Neuronal stem cell (in vitro differentiated cells): ENCODE measurements at regions not wholly inside any gene's neighbourhood (a gene's known extent, or its start where the extent isn't known, plus 50 kb on each side); places are given as distances from the start of the nearest gene placed in this dataset.

Experiments used
- DNase-seq: peaks from one replicate; pipeline ENCODE4 v3.0.0-alpha.2; 2013; ENCODE audit warnings: low spot score
- H2AFZ ChIP-seq: one replicate; pipeline ENCODE4 v1.6.1; 2013; ENCODE audit warnings: mild to moderate bottlenecking, low read length, inconsistent platforms
- H2AK5ac ChIP-seq: 2 replicates; pipeline ENCODE4 v1.6.1; 2013; ENCODE audit warnings: low read depth, mild to moderate bottlenecking, inconsistent platforms, low read length, moderate library complexity, mixed read lengths
- H2BK120ac ChIP-seq: 2 replicates; pipeline ENCODE4 v1.6.1; 2013; ENCODE audit warnings: low read depth, mild to moderate bottlenecking, inconsistent platforms, low read length, moderate library complexity, mixed read lengths
- H2BK12ac ChIP-seq: one replicate; pipeline ENCODE4 v1.6.1; 2013; ENCODE audit warnings: low read length, inconsistent platforms
- H2BK15ac ChIP-seq: 2 replicates; pipeline ENCODE4 v1.6.1; 2013; ENCODE audit warnings: mild to moderate bottlenecking, low read length, inconsistent platforms, mixed read lengths
- H2BK5ac ChIP-seq: one replicate; pipeline ENCODE4 v1.6.1; 2013; ENCODE audit warnings: inconsistent platforms, mild to moderate bottlenecking, low read length, moderate library complexity
- H3K14ac ChIP-seq: one replicate; pipeline ENCODE4 v1.6.1; 2013; ENCODE audit warnings: low read length, inconsistent platforms
- H3K18ac ChIP-seq: 2 replicates; pipeline ENCODE4 v1.6.1; 2013; ENCODE audit warnings: low read length, inconsistent platforms
- H3K23ac ChIP-seq: 2 replicates; pipeline ENCODE4 v1.6.1; 2013; ENCODE audit warnings: low read depth, mild to moderate bottlenecking, mixed read lengths, low read length, inconsistent platforms; ENCODE audit not compliant: poor library complexity
- H3K27ac ChIP-seq: replicated peaks from 3 replicates; pipeline ENCODE4 v1.5.1; 2013; ENCODE audit warnings: low read length, inconsistent platforms
- H3K27me3 ChIP-seq, 3 experiments: 2 replicates each; pipeline ENCODE4 v1.6.1; 2013; ENCODE audit warnings: low read length in 3 of 3, mild to moderate bottlenecking in 2 of 3, inconsistent platforms in 1 of 3, low read depth in 1 of 3, mixed read lengths in 1 of 3, moderate library complexity in 1 of 3; ENCODE audit not compliant: control insufficient read depth in 3 of 3, insufficient read depth in 3 of 3
- H3K36me3 ChIP-seq, 2 donors: replicated peaks in 1 of 2; 2 replicates each; pipeline ENCODE4 v1.6.1; 2013; ENCODE audit warnings: low read length in 2 of 2; ENCODE audit not compliant: control insufficient read depth in 2 of 2, insufficient read depth in 2 of 2
- H3K4ac ChIP-seq: 2 replicates; pipeline ENCODE4 v1.6.1; 2013; ENCODE audit warnings: inconsistent platforms, mild to moderate bottlenecking, low read length, moderate library complexity
- H3K4me1 ChIP-seq, 2 donors: 1 replicate in 1 of 2; 2 replicates in 1 of 2; pipeline ENCODE4 v1.6.1; 2013; ENCODE audit warnings: low read length in 2 of 2, low read depth in 1 of 2; ENCODE audit not compliant: control insufficient read depth in 2 of 2, insufficient read depth in 1 of 2
- H3K4me2 ChIP-seq: one replicate; pipeline ENCODE4 v1.6.1; 2013; ENCODE audit warnings: mild to moderate bottlenecking, low read length, inconsistent platforms; ENCODE audit not compliant: insufficient read depth, poor library complexity, severe bottlenecking
- H3K4me3 ChIP-seq, 2 donors: 2 replicates each; pipeline ENCODE4 v1.5.1; 2013; ENCODE audit warnings: low read length in 2 of 2, mild to moderate bottlenecking in 2 of 2, inconsistent platforms in 1 of 2, moderate library complexity in 1 of 2
- H3K79me1 ChIP-seq: one replicate; pipeline ENCODE4 v1.6.1; 2013; ENCODE audit warnings: low read depth, mild to moderate bottlenecking, inconsistent platforms, low read length, moderate library complexity
- H3K9ac ChIP-seq: one replicate; pipeline ENCODE4 v1.6.1; 2013; ENCODE audit warnings: mild to moderate bottlenecking, low read depth, low read length, inconsistent platforms; ENCODE audit not compliant: poor library complexity
- H3K9me3 ChIP-seq, 2 donors: replicated peaks in 1 of 2; 2 replicates each; pipeline versions ENCODE3 to v1.6.1; 2013; ENCODE audit warnings: low read length in 2 of 2, mild to moderate bottlenecking in 2 of 2, inconsistent platforms in 1 of 2, low read depth in 1 of 2, mixed read lengths in 1 of 2, moderate library complexity in 1 of 2; ENCODE audit not compliant: control insufficient read depth in 2 of 2, insufficient read depth in 1 of 2
- H4K8ac ChIP-seq: one replicate; pipeline ENCODE4 v1.6.1; 2013; ENCODE audit warnings: low read depth, mild to moderate bottlenecking, inconsistent platforms, low read length, moderate library complexity
- H4K91ac ChIP-seq: one replicate; pipeline ENCODE4 v1.6.1; 2013; ENCODE audit warnings: low read length, low read depth, mild to moderate bottlenecking, inconsistent platforms; ENCODE audit not compliant: poor library complexity
- WGBS, 2 donors: extraction: QIAGEN DNeasy Blood & Tissue Kit; methylation state at CpG; one replicate each; pipeline ENCODE4 v1.1.7; 2013; ENCODE audit warnings: missing lambda C conversion rate in 2 of 2, mixed read lengths in 1 of 2; ENCODE audit not compliant: insufficient read length in 2 of 2, insufficient replicate concordance in 1 of 2; ENCODE audit errors: extremely low coverage in 2 of 2; 5-methylcytosine and 5-hydroxymethylcytosine counted together

DNA sequence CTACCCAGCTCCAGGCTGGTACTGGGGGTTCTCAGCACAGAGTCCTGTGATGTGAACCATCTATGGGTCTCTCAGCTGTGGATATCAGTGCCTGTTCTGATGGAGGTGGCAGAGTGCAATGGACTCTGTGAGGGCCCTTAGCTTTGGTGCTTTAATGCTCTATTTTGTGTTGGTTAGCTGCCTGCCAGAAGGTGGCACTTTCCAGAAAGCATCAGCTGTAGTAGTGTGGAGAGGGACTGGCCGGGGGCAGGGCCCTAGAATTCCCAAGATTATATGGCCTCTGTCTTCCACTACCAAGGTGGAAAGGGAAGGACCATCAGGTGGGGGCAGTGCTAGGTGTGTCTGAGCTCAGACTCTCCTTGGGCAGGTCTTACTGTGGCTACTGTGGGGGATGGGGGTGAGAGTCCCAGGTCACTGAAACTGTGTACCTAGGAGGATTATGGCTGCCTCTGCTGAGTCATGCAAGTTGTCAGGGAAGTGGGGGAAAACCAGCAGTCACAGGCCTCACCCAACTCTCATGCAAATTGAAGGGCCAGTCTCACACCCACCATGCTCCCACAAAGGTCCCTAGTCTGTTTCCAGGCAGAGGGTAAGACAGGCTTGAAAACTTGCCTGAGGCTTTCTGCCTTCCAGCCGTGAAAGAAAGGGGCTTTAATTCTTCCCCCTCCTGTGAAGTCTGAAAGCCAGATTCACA, 878.1 kb downstream of the C12orf50 start:
- Histone ChIP-seq H3K18ac (no peak overlapping the region), H2BK5ac (no peak overlapping the region), H2AFZ (peak overlapping the region; percentile 88), H2BK120ac (no peak overlapping the region), H3K9me3 (no peaks in the 10 kb centered on the region), H3K23ac (no peak overlapping the region), H4K8ac (no peak overlapping the region), H3K27ac (no peak overlapping the region), H3K27me3 (no peaks in the 10 kb centered on the region), H3K14ac (no peak overlapping the region), H3K4ac (no peak overlapping the region), H2BK15ac (no peak overlapping the region), H3K4me1 (peaks cover 0 to 2% of the 10 kb centered on the region in 2 donors), H3K9ac (no peak overlapping the region), H2BK12ac (no peak overlapping the region), H3K4me2 (no peak overlapping the region), H4K91ac (no peak overlapping the region), H3K79me1 (no peaks in the 10 kb centered on the region), H3K36me3 (no peaks in the 10 kb centered on the region), H3K4me3 (no peak overlapping the region), H2AK5ac (no peak overlapping the region)
- no peak for DNase-seq
- WGBS, 2 donors, result no CpG with 5 or more reads among the region's 2 CpGs

DNA sequence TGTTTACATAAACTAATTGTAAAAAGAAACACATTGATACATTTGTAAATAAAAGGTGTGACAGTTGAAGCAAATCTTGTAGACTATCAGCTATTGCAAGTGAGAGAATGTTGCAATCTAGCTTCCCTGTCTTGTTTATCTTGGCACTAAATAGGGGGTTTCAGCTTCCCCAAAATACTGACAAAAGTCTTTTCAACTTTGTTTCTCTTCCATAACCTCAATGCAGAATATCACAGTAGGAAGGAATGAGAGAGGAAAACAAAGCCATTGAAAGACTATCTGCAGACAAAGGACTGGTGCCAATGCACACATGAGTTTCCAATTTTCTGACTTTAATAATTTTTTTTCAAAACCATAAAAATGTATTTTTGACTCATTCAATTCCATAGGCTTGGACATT, 886.2 kb upstream of the MGAT4C start:
- Histone ChIP-seq H2AK5ac (no peak overlapping the region), H3K4me2 (no peak overlapping the region), H2AFZ (no peak overlapping the region)

DNA sequence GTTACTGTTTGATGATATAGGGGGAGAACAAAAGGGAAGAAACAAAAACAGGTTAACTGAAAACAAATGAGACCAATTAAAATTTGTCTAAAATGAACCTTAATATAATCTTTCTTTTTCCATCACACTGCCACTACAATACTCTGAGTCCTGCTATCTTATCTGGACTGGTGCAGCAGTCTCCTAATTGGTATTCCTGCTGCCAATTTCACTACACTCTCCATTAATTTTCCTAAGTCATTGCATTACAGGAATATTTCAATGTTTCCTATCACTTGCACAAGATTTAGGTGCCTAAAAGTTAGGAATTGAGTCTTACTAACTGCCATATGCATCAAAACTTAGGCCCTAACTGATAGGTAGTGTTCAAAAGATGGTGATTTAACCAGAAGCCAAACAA, 884.9 kb upstream of the MGAT4C start:
- no peak overlapping the region for H2BK120ac ChIP-seq
- no peak overlapping the region for H2BK12ac ChIP-seq
- H3K9me3 ChIP-seq, result no peaks in the 10 kb centered on the region
- no peaks in the 10 kb centered on the region for H3K79me1 ChIP-seq
- H3K4me1 ChIP-seq, result no peaks in the 10 kb centered on the region
- no peak overlapping the region for H4K8ac ChIP-seq
- H3K23ac ChIP-seq, result no peak overlapping the region
- H3K27me3 ChIP-seq, result no peaks in the 10 kb centered on the region
- H2BK5ac ChIP-seq, result no peak overlapping the region
- H3K4me2 ChIP-seq, result no peak overlapping the region
- no peak overlapping the region for H3K14ac ChIP-seq
- H2AK5ac ChIP-seq, result no peak overlapping the region
- H3K27ac ChIP-seq, result no peak overlapping the region
- no peak overlapping the region for H3K18ac ChIP-seq
- no peak overlapping the region for H3K4me3 ChIP-seq
- no peak overlapping the region for H3K4ac ChIP-seq
- H3K9ac ChIP-seq, result no peak overlapping the region
- H4K91ac ChIP-seq, result no peak overlapping the region
- no peak overlapping the region for H2BK15ac ChIP-seq
- H2AFZ ChIP-seq, result no peak overlapping the region
- H3K36me3 ChIP-seq, result no peaks in the 10 kb centered on the region
- no peak for DNase-seq

More for the DNA sequence above, 886.2 kb upstream of the MGAT4C start:
- H3K9me3 ChIP-seq, result no peaks in the 10 kb centered on the region
- no peak overlapping the region for H3K4me3 ChIP-seq
- no peaks in the 10 kb centered on the region for H3K4me1 ChIP-seq
- H3K4ac ChIP-seq, result no peak overlapping the region
- no peak overlapping the region for H3K18ac ChIP-seq
- no peak overlapping the region for H4K91ac ChIP-seq
- no peak overlapping the region for H3K23ac ChIP-seq
- no peaks in the 10 kb centered on the region for H3K27me3 ChIP-seq
- DNase-seq, result no peak
- no peak overlapping the region for H3K9ac ChIP-seq
- no peaks in the 10 kb centered on the region for H3K79me1 ChIP-seq
- no peak overlapping the region for H4K8ac ChIP-seq
- no peaks in the 10 kb centered on the region for H3K36me3 ChIP-seq
- no peak overlapping the region for H2BK120ac ChIP-seq
- no peak overlapping the region for H2BK12ac ChIP-seq
- no peak overlapping the region for H3K27ac ChIP-seq
- no peak overlapping the region for H2BK5ac ChIP-seq
- no peak overlapping the region for H2BK15ac ChIP-seq
- H3K14ac ChIP-seq, result no peak overlapping the region

GRCh38 chr12:87140262-87140661, 884.1 kb upstream of the MGAT4C start:
- no peak overlapping the region for H2BK12ac ChIP-seq
- H3K4me3 ChIP-seq, result no peak overlapping the region
- H2AFZ ChIP-seq, result no peak overlapping the region
- H2BK15ac ChIP-seq, result no peak overlapping the region
- H3K4me2 ChIP-seq, result no peak overlapping the region
- no peak overlapping the region for H2BK5ac ChIP-seq
- no peaks in the 10 kb centered on the region for H3K4me1 ChIP-seq
- no peak for DNase-seq
- H3K9me3 ChIP-seq, result no peaks in the 10 kb centered on the region
- H3K4ac ChIP-seq, result no peak overlapping the region
- no peak overlapping the region for H2BK120ac ChIP-seq
- no peak overlapping the region for H4K91ac ChIP-seq
- no peak overlapping the region for H4K8ac ChIP-seq
- no peaks in the 10 kb centered on the region for H3K36me3 ChIP-seq
- no CpG with 5 or more reads among the region's 1 CpG for WGBS, 2 donors
- no peak overlapping the region for H3K9ac ChIP-seq
- H3K23ac ChIP-seq, result no peak overlapping the region
- no peak overlapping the region for H3K18ac ChIP-seq
- H3K27me3 ChIP-seq, result no peaks in the 10 kb centered on the region
- no peak overlapping the region for H2AK5ac ChIP-seq
- H3K14ac ChIP-seq, result no peak overlapping the region
- no peak overlapping the region for H3K27ac ChIP-seq
- no peaks in the 10 kb centered on the region for H3K79me1 ChIP-seq
